WTC11 (cell line): ENCODE measurements at regions not wholly inside any gene's neighbourhood (a gene's known extent, or its start where the extent isn't known, plus 50 kb on each side); places are given as distances from the start of the nearest gene placed in this dataset.

Experiments used
- ATAC-seq: fragments of 200-7000 bp; cut with Tn5 transposase; 2 replicates; pipeline ENCODE4 v1.10.0; 2021; ENCODE audit warnings: mild to moderate bottlenecking, moderate library complexity
- CTCF ChIA-PET: fragments of 300-600 bp; sonication (Branson Sonifier 250); formaldehyde crosslinking; loops from one replicate; lab custom pipeline; 2021; ENCODE audit warnings: antibody characterized with exemption; lab: Charles Lee
- POLR2A ChIA-PET: fragments of 350-600 bp; sonication (Branson Sonifier 250); formaldehyde crosslinking; loops from one replicate; lab custom pipeline; 2021; ENCODE audit warnings: antibody characterized with exemption; lab: Charles Lee
- DNase-seq: peaks from one replicate; pipeline ENCODE4 v3.0.0; 2021; ENCODE audit warnings: low spot score
- H3K27ac Mint-ChIP-seq: 2 replicates; pipeline ENCODE4 v1.8.0; 2021; ENCODE audit warnings: mixed read lengths
- H3K27me3 Mint-ChIP-seq: 2 replicates; pipeline ENCODE4 v1.8.0; 2021; ENCODE audit warnings: low read depth, mild to moderate bottlenecking, moderate library complexity, mixed read lengths
- H3K36me3 Mint-ChIP-seq: 2 replicates; pipeline ENCODE4 v1.8.0; 2021; ENCODE audit warnings: mixed read lengths
- H3K4me1 Mint-ChIP-seq: 2 replicates; pipeline ENCODE4 v1.8.0; 2022; ENCODE audit warnings: mixed read lengths
- H3K4me3 Mint-ChIP-seq: 2 replicates; pipeline ENCODE4 v1.8.0; 2021; ENCODE audit warnings: mild to moderate bottlenecking, moderate library complexity, mixed read lengths
- H3K9me3 Mint-ChIP-seq: 2 replicates; pipeline ENCODE4 v1.8.0; 2021; ENCODE audit warnings: mixed read lengths
- ATF1 ChIP-seq: sonication (generic); formaldehyde crosslinking; IDR thresholded peaks from 2 replicates; pipeline ENCODE4 v1.8.1; 2023; ENCODE audit warnings: mild to moderate bottlenecking, moderate library complexity, missing genetic modification reagents
- ATF6 ChIP-seq: sonication (generic); formaldehyde crosslinking; IDR thresholded peaks from 2 replicates; pipeline ENCODE4 v1.8.1; 2023; ENCODE audit warnings: mild to moderate bottlenecking, missing genetic modification reagents
- CREB1 ChIP-seq: sonication (generic); formaldehyde crosslinking; IDR thresholded peaks from 2 replicates; pipeline ENCODE4 v1.8.0; 2023; ENCODE audit warnings: mild to moderate bottlenecking, missing genetic modification reagents
- EMX1 ChIP-seq: fragments of 250-450 bp; sonication (Bioruptor Pico); IDR thresholded peaks from 2 replicates; pipeline ENCODE4 v1.8.0; 2021; ENCODE audit warnings: mild to moderate bottlenecking
- ESRRA ChIP-seq: sonication (generic); formaldehyde crosslinking; IDR thresholded peaks from 2 replicates; pipeline ENCODE4 v1.8.1; 2022; ENCODE audit warnings: mild to moderate bottlenecking, missing genetic modification reagents, borderline replicate concordance
- JUN ChIP-seq: sonication (generic); formaldehyde crosslinking; IDR thresholded peaks from 2 replicates; pipeline ENCODE4 v1.8.0; 2023; ENCODE audit warnings: mild to moderate bottlenecking, missing genetic modification reagents
- STAT6 ChIP-seq: sonication (generic); formaldehyde crosslinking; conservative IDR thresholded peaks from 2 replicates; pipeline ENCODE4 v1.8.1; 2023; ENCODE audit warnings: mild to moderate bottlenecking, low read depth, missing genetic modification reagents, moderate library complexity
- ZNF121 ChIP-seq: sonication (generic); formaldehyde crosslinking; IDR thresholded peaks from 2 replicates; pipeline ENCODE4 v1.8.0; 2023; ENCODE audit warnings: missing genetic modification reagents
- ZNF138 ChIP-seq: sonication (generic); formaldehyde crosslinking; conservative IDR thresholded peaks from 2 replicates; pipeline ENCODE4 v1.8.1; 2022; ENCODE audit warnings: mild to moderate bottlenecking, moderate library complexity, missing genetic modification reagents
- ZNF263 ChIP-seq: sonication (generic); formaldehyde crosslinking; IDR thresholded peaks from 2 replicates; pipeline ENCODE4 v1.8.1; 2022; ENCODE audit warnings: low read depth, mild to moderate bottlenecking, moderate library complexity, missing genetic modification reagents
- ZNF396 ChIP-seq: fragments of 250-450 bp; sonication (Bioruptor Pico); IDR thresholded peaks from 2 replicates; pipeline ENCODE4 v1.8.0; 2021; ENCODE audit warnings: mild to moderate bottlenecking, moderate library complexity, borderline replicate concordance
- TF ChIP-seq, protein P1 (sequence below): sonication (generic); formaldehyde crosslinking; IDR thresholded peaks from 2 replicates; pipeline ENCODE4 v1.8.0; 2023; ENCODE audit warnings: mild to moderate bottlenecking, missing genetic modification reagents
- TF ChIP-seq, protein P2 (sequence below): sonication (generic); formaldehyde crosslinking; IDR thresholded peaks from 2 replicates; pipeline ENCODE4 v1.8.1; 2023; ENCODE audit warnings: mild to moderate bottlenecking, missing genetic modification reagents, moderate library complexity

GRCh38 chr3:71917545-71917944 is 132.6 kb upstream of the PROK2 start (continued):
- no peak for TF ChIP-seq ATF6 (CRISPR knock-in tag)
- TF ChIP-seq ESRRA: no peak
- no peak for TF ChIP-seq JUN
- no peak for TF ChIP-seq ZNF396
- TF ChIP-seq ZNF138 (CRISPR knock-in tag): no peak
- no peak for TF ChIP-seq STAT6
- TF ChIP-seq ATF1: no peak
- TF ChIP-seq ZNF121 (CRISPR knock-in tag): no peak
- no peak for TF ChIP-seq ZNF263 (CRISPR knock-in tag)
- TF ChIP-seq EMX1 (CRISPR knock-in tag): no peak

GRCh38 chr3:71916747-71917369 is 131.9 kb upstream of the PROK2 start:
- Mint-ChIP-seq H3K27ac (no peak overlapping the region), H3K36me3 (peaks cover 15% of the 10 kb centered on the region), H3K27me3 (peaks cover 3% of the 10 kb centered on the region; the same call in 1 of the 2 replicates), H3K4me3 (no peak overlapping the region), H3K4me1 (peaks cover 7% of the 10 kb centered on the region), H3K9me3 (peaks cover 14% of the 10 kb centered on the region)
- DNase-seq (no peak), ATAC-seq (no peak)
- TF ChIP-seq CREB1 (CRISPR knock-in tag): no peak
- TF ChIP-seq, protein P1, sequence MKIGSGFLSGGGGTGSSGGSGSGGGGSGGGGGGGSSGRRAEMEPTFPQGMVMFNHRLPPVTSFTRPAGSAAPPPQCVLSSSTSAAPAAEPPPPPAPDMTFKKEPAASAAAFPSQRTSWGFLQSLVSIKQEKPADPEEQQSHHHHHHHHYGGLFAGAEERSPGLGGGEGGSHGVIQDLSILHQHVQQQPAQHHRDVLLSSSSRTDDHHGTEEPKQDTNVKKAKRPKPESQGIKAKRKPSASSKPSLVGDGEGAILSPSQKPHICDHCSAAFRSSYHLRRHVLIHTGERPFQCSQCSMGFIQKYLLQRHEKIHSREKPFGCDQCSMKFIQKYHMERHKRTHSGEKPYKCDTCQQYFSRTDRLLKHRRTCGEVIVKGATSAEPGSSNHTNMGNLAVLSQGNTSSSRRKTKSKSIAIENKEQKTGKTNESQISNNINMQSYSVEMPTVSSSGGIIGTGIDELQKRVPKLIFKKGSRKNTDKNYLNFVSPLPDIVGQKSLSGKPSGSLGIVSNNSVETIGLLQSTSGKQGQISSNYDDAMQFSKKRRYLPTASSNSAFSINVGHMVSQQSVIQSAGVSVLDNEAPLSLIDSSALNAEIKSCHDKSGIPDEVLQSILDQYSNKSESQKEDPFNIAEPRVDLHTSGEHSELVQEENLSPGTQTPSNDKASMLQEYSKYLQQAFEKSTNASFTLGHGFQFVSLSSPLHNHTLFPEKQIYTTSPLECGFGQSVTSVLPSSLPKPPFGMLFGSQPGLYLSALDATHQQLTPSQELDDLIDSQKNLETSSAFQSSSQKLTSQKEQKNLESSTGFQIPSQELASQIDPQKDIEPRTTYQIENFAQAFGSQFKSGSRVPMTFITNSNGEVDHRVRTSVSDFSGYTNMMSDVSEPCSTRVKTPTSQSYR (CRISPR knock-in tag): no peak
- TF ChIP-seq, protein P2, sequence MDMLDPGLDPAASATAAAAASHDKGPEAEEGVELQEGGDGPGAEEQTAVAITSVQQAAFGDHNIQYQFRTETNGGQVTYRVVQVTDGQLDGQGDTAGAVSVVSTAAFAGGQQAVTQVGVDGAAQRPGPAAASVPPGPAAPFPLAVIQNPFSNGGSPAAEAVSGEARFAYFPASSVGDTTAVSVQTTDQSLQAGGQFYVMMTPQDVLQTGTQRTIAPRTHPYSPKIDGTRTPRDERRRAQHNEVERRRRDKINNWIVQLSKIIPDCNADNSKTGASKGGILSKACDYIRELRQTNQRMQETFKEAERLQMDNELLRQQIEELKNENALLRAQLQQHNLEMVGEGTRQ: no peak
- TF ChIP-seq STAT6: no peak
- CTCF ChIA-PET: interaction anchor here (0.9 to 1.9 kb wide), 2 partner anchors 14 to 39 kb away, joined by 3 to 6 read pairs; no protein-coding TSS in a partner anchor
- POLR2A ChIA-PET: no interaction called here
